ENCODE measurements at regions not wholly inside any gene's neighbourhood (a gene's known extent, or its start where the extent isn't known, plus 50 kb on each side); places are given as distances from the start of the nearest gene placed in this dataset.

- TF ChIP-seq CTCF (conservative IDR thresholded peaks at IDR 0.05; ENCODE audit: low read depth, low read length), result no peak
- TF ChIP-seq EZH2 (IDR thresholded peaks at IDR 0.05; ENCODE audit: borderline replicate concordance, low read depth, low read length, poor library complexity, severe bottlenecking), result no peak
Observed at GRCh38 chr14:26995301-26995700, 397.5 kb upstream of the NOVA1 start.

All from A673 (cell line).